DND-41 (cell line): ENCODE measurements at regions not wholly inside any gene's neighbourhood (a gene's known extent, or its start where the extent isn't known, plus 50 kb on each side); places are given as distances from the start of the nearest gene placed in this dataset.

Experiments
- ATAC-seq: fragments of 200-7000 bp; cut with Tn5 transposase; 3 replicates; pipeline ENCODE4 v1.9.1; 2021; ENCODE audit warnings: low read depth; ENCODE audit not compliant: insufficient read depth
- DNase-seq: peaks from one replicate; pipeline ENCODE4 v3.0.0-alpha.2; 2020
- H2AFZ ChIP-seq: 2 replicates; pipeline ENCODE4 v1.6.0; 2012; ENCODE audit warnings: low read depth, low read length
- H3K27ac ChIP-seq: 2 replicates; pipeline ENCODE4 v1.5.1; 2012; ENCODE audit warnings: low read length, inconsistent platforms
- H3K27me3 ChIP-seq: fragments of 200-600 bp; sonication (generic); 2 replicates; pipeline ENCODE4 v1.6.0; 2012; ENCODE audit warnings: low read length, mild to moderate bottlenecking, inconsistent platforms; ENCODE audit not compliant: insufficient read depth, poor library complexity
- H3K36me3 ChIP-seq: 2 replicates; pipeline ENCODE4 v1.5.1; 2012; ENCODE audit warnings: low read length, inconsistent platforms; ENCODE audit not compliant: insufficient read depth
- H3K4me1 ChIP-seq: 2 replicates; pipeline ENCODE4 v1.5.1; 2012; ENCODE audit warnings: mild to moderate bottlenecking, low read length; ENCODE audit not compliant: insufficient read depth
- H3K4me2 ChIP-seq: 2 replicates; pipeline ENCODE4 v1.6.0; 2012; ENCODE audit warnings: mild to moderate bottlenecking, moderate library complexity, low read length, inconsistent platforms; ENCODE audit not compliant: insufficient read depth
- H3K4me3 ChIP-seq, 2 experiments: fragments of 200-600 bp in 1 of 2; shearing (Covaris generic) in 1 of 2; 2 replicates each; pipeline ENCODE4 v1.5.1; 2012 to 2016; ENCODE audit warnings: inconsistent platforms in 2 of 2, low read length in 2 of 2, mild to moderate bottlenecking in 2 of 2, low read depth in 1 of 2, moderate library complexity in 1 of 2
- H3K79me2 ChIP-seq: 2 replicates; pipeline ENCODE4 v1.6.0; 2012; ENCODE audit warnings: low read length, inconsistent platforms; ENCODE audit not compliant: insufficient read depth
- H3K9ac ChIP-seq: 2 replicates; pipeline ENCODE4 v1.6.0; 2012; ENCODE audit warnings: low read depth, mild to moderate bottlenecking, inconsistent platforms, low read length, moderate library complexity
- H3K9me3 ChIP-seq: 2 replicates; pipeline ENCODE4 v1.5.1; 2012; ENCODE audit warnings: low read length, moderate library complexity, mild to moderate bottlenecking, inconsistent platforms; ENCODE audit not compliant: insufficient read depth, severe bottlenecking
- H4K20me1 ChIP-seq: 2 replicates; pipeline ENCODE4 v1.6.0; 2012; ENCODE audit warnings: low read length; ENCODE audit not compliant: insufficient read depth
- CTCF ChIP-seq: IDR thresholded peaks from 2 replicates; pipeline ENCODE4 v1.5.1; 2012; ENCODE audit warnings: borderline replicate concordance, low read length, moderate library complexity, mild to moderate bottlenecking; ENCODE audit not compliant: poor library complexity, severe bottlenecking; ENCODE audit errors: extremely low read depth
- EZH2 ChIP-seq: IDR thresholded peaks from 3 replicates; pipeline ENCODE4 v1.6.1; 2012; ENCODE audit warnings: borderline replicate concordance, low read depth, mild to moderate bottlenecking, moderate library complexity, low read length, inconsistent platforms; ENCODE audit not compliant: severe bottlenecking

GRCh38 chr15:70286113-70286806, 188.5 kb upstream of the TLE3 start:
- Histone ChIP-seq H3K9me3 (no peaks in the 10 kb centered on the region), H3K9ac (no peak overlapping the region), H3K4me2 (no peak overlapping the region), H3K36me3 (no peaks in the 10 kb centered on the region), H3K27me3 (no peaks in the 10 kb centered on the region), H4K20me1 (no peaks in the 10 kb centered on the region), H3K4me3 (no peak overlapping the region), H2AFZ (no peak overlapping the region), H3K27ac (no peak overlapping the region), H3K4me1 (no peaks in the 10 kb centered on the region), H3K79me2 (no peaks in the 10 kb centered on the region)
- ATAC-seq (no peak), DNase-seq (no peak)
- TF ChIP-seq EZH2 (no peak), CTCF (no peak)

GRCh38 chr15:70284438-70285214, 186.9 kb upstream of the TLE3 start:
- DNase-seq = peak; percentile 15
- H4K20me1 ChIP-seq = no peaks in the 10 kb centered on the region
- H2AFZ ChIP-seq = no peak overlapping the region
- TF ChIP-seq CTCF = no peak
- TF ChIP-seq EZH2 = no peak
- no peaks in the 10 kb centered on the region for H3K27me3 ChIP-seq
- H3K79me2 ChIP-seq = no peaks in the 10 kb centered on the region
- H3K4me3 ChIP-seq = no peak overlapping the region
- H3K9ac ChIP-seq = no peak overlapping the region
- H3K9me3 ChIP-seq = no peaks in the 10 kb centered on the region
- H3K4me2 ChIP-seq = no peak overlapping the region
- ATAC-seq = peak; percentile 39; the same call in 1 of the 3 replicates
- no peaks in the 10 kb centered on the region for H3K36me3 ChIP-seq
- H3K27ac ChIP-seq = no peak overlapping the region
- no peaks in the 10 kb centered on the region for H3K4me1 ChIP-seq

GRCh38 chr15:70283511-70283910, 185.8 kb upstream of the TLE3 start:
- Histone ChIP-seq H3K79me2 (no peaks in the 10 kb centered on the region), H3K4me1 (no peaks in the 10 kb centered on the region), H3K4me3 (no peak overlapping the region), H2AFZ (no peak overlapping the region), H3K9me3 (no peaks in the 10 kb centered on the region), H3K36me3 (no peaks in the 10 kb centered on the region), H3K4me2 (no peak overlapping the region), H4K20me1 (no peaks in the 10 kb centered on the region), H3K27ac (no peak overlapping the region), H3K27me3 (no peaks in the 10 kb centered on the region), H3K9ac (no peak overlapping the region)
- no peak for TF ChIP-seq CTCF
- DNase-seq = no peak
- no peak for ATAC-seq
